ENCODE measurements at regions not wholly inside any gene's neighbourhood (a gene's known extent, or its start where the extent isn't known, plus 50 kb on each side); places are given as distances from the start of the nearest gene placed in this dataset.

GRCh38 chr14:86946446-86946845, 1046.5 kb downstream of the GALC start:
- TF ChIP-seq CTCF (IDR thresholded peaks at IDR 0.05; ENCODE audit: low read depth, low read length, missing input control) (no peak), EGR1 (IDR thresholded peaks at IDR 0.05; ENCODE audit: low read depth in 2 of 2) (no peak), TAF1 (conservative IDR thresholded peaks at IDR 0.05) (no peak), REST (IDR thresholded peaks at IDR 0.05) (no peak), ATF3 (IDR thresholded peaks at IDR 0.05) (no peak)
